HEK293T (cell line): ENCODE measurements at regions not wholly inside any gene's neighbourhood (a gene's known extent, or its start where the extent isn't known, plus 50 kb on each side); places are given as distances from the start of the nearest gene placed in this dataset.

Experiments used
- CTCF ChIA-PET: fragments of 350-600 bp; formaldehyde crosslinking; extraction: SDS; loops from one replicate; lab custom pipeline; 2021; ENCODE audit warnings: antibody characterized with exemption, inconsistent platforms; lab: Yijun Ruan, JAX
- POLR2A ChIA-PET: fragments of 350-600 bp; formaldehyde crosslinking; extraction: SDS; loops from one replicate; lab custom pipeline; 2020; ENCODE audit warnings: antibody characterized with exemption, inconsistent platforms; lab: Yijun Ruan, JAX
- DNase-seq: peaks from one replicate; pipeline ENCODE4 v3.0.0; 2012; ENCODE audit warnings: mixed read lengths; ENCODE audit errors: extremely low spot score
- ARNT ChIP-seq: fragments of 450-650 bp; IDR thresholded peaks from 2 replicates; pipeline ENCODE4 v1.6.1; 2017; ENCODE audit warnings: mild to moderate bottlenecking
- BHLHE40 ChIP-seq: fragments of 450-650 bp; IDR thresholded peaks from 2 replicates; pipeline ENCODE4 v1.6.1; 2016; ENCODE audit warnings: mild to moderate bottlenecking, moderate library complexity, borderline replicate concordance
- CTBP1 ChIP-seq: fragments of 450-650 bp; IDR thresholded peaks from 2 replicates; pipeline ENCODE4 v1.6.1; 2016; ENCODE audit warnings: borderline replicate concordance
- ELF4 ChIP-seq: fragments of 450-650 bp; IDR thresholded peaks from 2 replicates; pipeline ENCODE4 v1.6.1; 2017; ENCODE audit warnings: antibody characterized with exemption
- FOXA1 ChIP-seq: fragments of 450-650 bp; IDR thresholded peaks from 2 replicates; pipeline ENCODE4 v1.6.1; 2016; ENCODE audit warnings: mild to moderate bottlenecking
- FOXK2 ChIP-seq: fragments of 450-650 bp; IDR thresholded peaks from 2 replicates; pipeline ENCODE4 v1.6.1; 2016; ENCODE audit warnings: mild to moderate bottlenecking
- FOXM1 ChIP-seq: fragments of 450-650 bp; IDR thresholded peaks from 2 replicates; pipeline ENCODE4 v1.6.1; 2017; ENCODE audit warnings: mild to moderate bottlenecking, borderline replicate concordance
- HDGF ChIP-seq: fragments of 450-650 bp; IDR thresholded peaks from 2 replicates; pipeline ENCODE4 v1.6.1; 2017; ENCODE audit warnings: antibody characterized with exemption, borderline replicate concordance
- L3MBTL2 ChIP-seq: fragments of 450-650 bp; conservative IDR thresholded peaks from 2 replicates; pipeline ENCODE4 v1.6.1; 2016; ENCODE audit warnings: mild to moderate bottlenecking
- LEF1 ChIP-seq: fragments of 450-650 bp; IDR thresholded peaks from 2 replicates; pipeline ENCODE4 v1.6.1; 2017; ENCODE audit warnings: mild to moderate bottlenecking, borderline replicate concordance
- NFRKB ChIP-seq: fragments of 450-650 bp; IDR thresholded peaks from 2 replicates; pipeline ENCODE4 v1.6.1; 2016; ENCODE audit warnings: mild to moderate bottlenecking, moderate library complexity
- SP1 ChIP-seq: fragments of 450-650 bp; IDR thresholded peaks from 2 replicates; pipeline ENCODE4 v1.6.1; 2017
- SUZ12 ChIP-seq: fragments of 450-650 bp; IDR thresholded peaks from 2 replicates; pipeline ENCODE4 v1.6.1; 2016; ENCODE audit warnings: mild to moderate bottlenecking
- TARDBP ChIP-seq: fragments of 450-650 bp; IDR thresholded peaks from 2 replicates; pipeline ENCODE4 v1.6.1; 2016
- ZNF384 ChIP-seq: fragments of 450-650 bp; IDR thresholded peaks from 2 replicates; pipeline ENCODE4 v1.6.1; 2016
- TF ChIP-seq, protein P1 (sequence below): fragments of 450-650 bp; IDR thresholded peaks from 2 replicates; pipeline ENCODE4 v1.6.1; 2016

DNA sequence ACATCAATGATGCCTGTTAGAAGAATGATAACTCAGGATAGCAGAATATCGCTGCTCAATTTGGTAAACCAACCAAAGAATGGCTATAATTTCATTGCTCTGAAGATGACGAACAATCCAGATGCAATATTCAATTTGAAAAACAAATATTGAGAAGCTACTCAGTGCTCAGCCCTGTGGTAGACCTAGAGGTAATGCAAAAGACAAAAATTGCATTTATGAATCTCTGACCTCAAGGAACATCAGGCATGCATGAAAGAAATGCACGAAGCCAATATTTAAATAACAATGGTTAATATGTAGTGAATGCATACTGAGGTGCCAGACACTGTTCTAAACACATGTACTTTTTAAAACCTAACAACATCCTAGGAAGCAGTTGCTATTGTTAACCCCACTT, 298.6 kb upstream of the TMTC1 start:
- DNase-seq: no peak
- ChIA-PET CTCF (no interaction called here), POLR2A (no interaction called here)
- TF ChIP-seq BHLHE40: no peak
- no peak for TF ChIP-seq TARDBP
- TF ChIP-seq, protein P1, sequence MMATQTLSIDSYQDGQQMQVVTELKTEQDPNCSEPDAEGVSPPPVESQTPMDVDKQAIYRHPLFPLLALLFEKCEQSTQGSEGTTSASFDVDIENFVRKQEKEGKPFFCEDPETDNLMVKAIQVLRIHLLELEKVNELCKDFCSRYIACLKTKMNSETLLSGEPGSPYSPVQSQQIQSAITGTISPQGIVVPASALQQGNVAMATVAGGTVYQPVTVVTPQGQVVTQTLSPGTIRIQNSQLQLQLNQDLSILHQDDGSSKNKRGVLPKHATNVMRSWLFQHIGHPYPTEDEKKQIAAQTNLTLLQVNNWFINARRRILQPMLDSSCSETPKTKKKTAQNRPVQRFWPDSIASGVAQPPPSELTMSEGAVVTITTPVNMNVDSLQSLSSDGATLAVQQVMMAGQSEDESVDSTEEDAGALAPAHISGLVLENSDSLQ: no peak
- no peak for TF ChIP-seq ELF4
- no peak for TF ChIP-seq ZNF384
- no peak for TF ChIP-seq SP1
- no peak for TF ChIP-seq LEF1
- no peak for TF ChIP-seq L3MBTL2
- TF ChIP-seq FOXA1: no peak
- TF ChIP-seq FOXK2: no peak

DNA sequence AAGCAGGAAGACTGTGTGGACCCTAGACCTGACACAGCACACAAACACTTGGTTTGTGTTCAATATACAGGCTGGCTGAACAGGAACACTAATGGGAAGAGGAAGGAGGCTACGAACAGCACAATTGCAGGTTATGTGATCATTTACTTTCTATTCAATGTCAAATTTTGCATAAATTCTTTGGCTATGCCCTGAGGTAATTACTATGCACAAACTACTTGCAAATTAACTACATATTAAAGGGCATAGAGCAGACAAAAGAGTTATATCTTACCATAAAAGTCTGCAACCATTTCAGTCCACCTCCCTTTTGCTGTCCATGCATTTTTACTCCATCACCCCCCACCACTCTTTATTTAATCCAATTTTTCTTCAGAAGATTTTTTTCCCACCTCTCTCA, 291.2 kb upstream of the TMTC1 start:
- ChIA-PET CTCF (no interaction called here), POLR2A (no interaction called here)
- TF ChIP-seq TARDBP (no peak), FOXK2 (no peak), HDGF (no peak), LEF1 (no peak), L3MBTL2 (no peak), FOXM1 (no peak), ARNT (no peak), ZNF384 (no peak), SP1 (no peak), BHLHE40 (no peak), CTBP1 (no peak), ELF4 (no peak), NFRKB (no peak), SUZ12 (no peak), FOXA1 (no peak)
- TF ChIP-seq, protein P1: no peak
- DNase-seq: no peak

DNA sequence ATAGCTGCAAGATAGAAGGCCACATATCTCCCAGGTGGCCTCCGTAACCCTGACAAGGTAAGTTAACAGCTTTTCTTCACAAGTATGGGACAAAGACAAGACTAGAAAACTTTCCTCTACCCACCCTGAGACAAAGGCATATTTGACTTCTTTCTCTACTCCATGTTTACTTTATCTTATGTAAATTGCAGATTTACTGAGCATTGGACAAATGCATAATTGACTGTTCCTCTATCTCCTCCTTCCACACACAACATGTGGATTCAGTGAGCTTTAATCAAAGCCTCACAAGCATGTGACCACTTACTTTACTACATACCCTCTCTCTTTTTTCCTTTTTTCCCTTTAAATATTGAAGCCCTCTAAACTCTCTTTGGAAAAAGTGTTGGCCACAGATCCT, 289.1 kb upstream of the TMTC1 start:
- ChIA-PET POLR2A (no interaction called here), CTCF (no interaction called here)
- no peak for TF ChIP-seq ZNF384
- TF ChIP-seq NFRKB: no peak
- TF ChIP-seq FOXM1: no peak
- TF ChIP-seq, protein P1: no peak
- TF ChIP-seq L3MBTL2: no peak
- TF ChIP-seq LEF1: no peak
- TF ChIP-seq SP1: no peak
- TF ChIP-seq BHLHE40: no peak
- no peak for TF ChIP-seq SUZ12
- TF ChIP-seq ELF4: no peak
- no peak for TF ChIP-seq CTBP1
- TF ChIP-seq TARDBP: no peak
- TF ChIP-seq FOXA1: no peak
- TF ChIP-seq FOXK2: no peak
- no peak for TF ChIP-seq ARNT
- no peak for TF ChIP-seq HDGF
- no peak for DNase-seq

DNA sequence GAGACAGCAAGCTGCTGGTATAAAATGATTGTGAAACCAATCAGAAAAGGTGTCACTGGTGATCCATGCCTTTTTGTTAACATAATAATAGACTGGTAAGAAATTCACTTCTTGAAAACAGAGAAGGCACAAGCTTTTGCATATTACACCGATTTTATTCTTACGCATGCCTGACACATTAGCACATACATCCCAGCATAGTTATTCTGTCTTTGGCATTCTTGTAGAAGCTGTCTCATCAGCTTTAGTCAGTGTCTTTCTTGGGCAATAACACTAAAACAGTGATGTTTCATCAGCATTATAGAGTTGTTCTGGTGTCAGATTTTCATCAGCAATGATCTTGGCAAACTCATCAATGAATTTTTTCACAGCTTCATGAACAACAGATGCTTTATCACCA, 283.4 kb upstream of the TMTC1 start:
- ChIA-PET POLR2A (no interaction called here), CTCF (no interaction called here)
- DNase-seq: no peak
- TF ChIP-seq SP1 (no peak), ZNF384 (no peak), ARNT (no peak), TARDBP (no peak), HDGF (no peak), L3MBTL2 (no peak)

DNA sequence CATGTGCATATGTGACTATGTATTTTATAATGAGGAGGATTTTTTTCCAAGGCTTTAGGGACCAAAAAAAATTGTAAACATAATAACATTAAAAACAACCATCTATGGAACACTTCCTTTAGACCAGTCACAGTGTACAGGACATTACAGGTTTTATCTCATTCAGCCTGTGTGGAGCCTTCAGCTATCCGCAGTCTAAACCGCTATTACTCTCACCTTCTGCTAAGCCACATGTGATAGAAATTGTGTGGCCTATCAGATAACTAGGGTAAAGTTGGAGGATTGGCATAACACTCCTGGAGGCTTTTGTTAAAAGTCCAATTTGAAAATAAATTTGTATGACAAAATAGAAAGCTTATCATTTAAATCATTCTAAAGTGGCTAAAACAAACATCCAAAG, 281.2 kb upstream of the TMTC1 start:
- no peak for DNase-seq
- POLR2A ChIA-PET: no interaction called here
- CTCF ChIA-PET: no interaction called here
- TF ChIP-seq, protein P1: no peak
- no peak for TF ChIP-seq BHLHE40
- no peak for TF ChIP-seq L3MBTL2
- no peak for TF ChIP-seq SP1
- TF ChIP-seq FOXK2: no peak
- TF ChIP-seq TARDBP: no peak
- TF ChIP-seq FOXM1: no peak
- no peak for TF ChIP-seq CTBP1
- TF ChIP-seq HDGF: no peak
- TF ChIP-seq ELF4: no peak
- TF ChIP-seq FOXA1: no peak
- no peak for TF ChIP-seq NFRKB
- TF ChIP-seq SUZ12: no peak
- TF ChIP-seq ZNF384: no peak

DNA sequence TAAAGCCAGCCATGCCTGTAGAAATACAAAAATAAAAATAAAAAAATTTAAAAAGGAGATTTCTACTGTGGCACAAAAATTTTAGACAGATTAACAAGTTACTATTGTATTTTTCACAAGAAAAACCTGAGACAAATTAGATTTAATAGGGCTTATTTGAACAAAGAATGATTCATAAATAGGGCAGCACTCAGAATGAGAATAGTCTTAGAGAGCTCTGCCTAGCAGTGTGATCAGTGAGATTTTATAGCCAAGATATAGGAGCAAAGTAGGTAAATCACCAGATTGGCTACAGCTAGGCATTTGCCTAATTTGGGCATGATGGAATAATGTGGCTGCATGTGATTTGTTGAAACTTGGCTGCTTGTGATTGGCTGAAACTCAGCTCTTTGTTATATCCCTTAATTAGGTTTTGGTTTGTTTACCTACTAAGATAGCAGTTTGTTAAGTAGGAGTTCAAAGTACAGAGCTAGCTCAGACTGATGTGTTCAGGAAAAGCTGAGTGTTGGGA, 279.7 kb upstream of the TMTC1 start:
- DNase-seq: no peak
- TF ChIP-seq LEF1: no peak
- TF ChIP-seq CTBP1: no peak
- no peak for TF ChIP-seq SUZ12
- TF ChIP-seq BHLHE40: no peak
- no peak for TF ChIP-seq NFRKB
- no peak for TF ChIP-seq L3MBTL2
- no peak for TF ChIP-seq SP1
- no peak for TF ChIP-seq ELF4
- TF ChIP-seq, protein P1: no peak
- no peak for TF ChIP-seq ARNT
- TF ChIP-seq HDGF: no peak
- TF ChIP-seq ZNF384: no peak
- ChIA-PET CTCF (no interaction called here), POLR2A (no interaction called here)
